Fibroblast of the aortic adventitia (primary cell): ENCODE measurements at regions not wholly inside any gene's neighbourhood (a gene's known extent, or its start where the extent isn't known, plus 50 kb on each side); places are given as distances from the start of the nearest gene placed in this dataset.

Experiments used
- DNase-seq: peaks from one replicate; pipeline ENCODE4 v3.0.0-alpha.2; 2010; ENCODE audit warnings: low read depth
- H3K4me3 ChIP-seq: 2 replicates; pipeline ENCODE4 v1.5.1; 2011; ENCODE audit warnings: low read depth, mild to moderate bottlenecking, control low read depth, low read length, moderate library complexity
- CTCF ChIP-seq: IDR thresholded peaks from 2 replicates; pipeline ENCODE4 v1.5.1; 2011; ENCODE audit warnings: mild to moderate bottlenecking, low read length, control low read depth, inconsistent platforms; ENCODE audit not compliant: insufficient read depth

GRCh38 chr14:89000007-89000942 is 175.8 kb downstream of the TTC8 start:
- peak; percentile 91 for DNase-seq
- TF ChIP-seq CTCF, result no peak
- H3K4me3 ChIP-seq, result no peak overlapping the region

- no peak for DNase-seq
- no peak overlapping the region for H3K4me3 ChIP-seq
- TF ChIP-seq CTCF, result no peak
Measured at GRCh38 chr14:89004166-89004565, 179.7 kb downstream of the TTC8 start.

- TF ChIP-seq CTCF, result no peak
- H3K4me3 ChIP-seq, result no peak overlapping the region
- DNase-seq, result no peak
Measured at GRCh38 chr14:89007906-89008305, 183.5 kb downstream of the TTC8 start.

DNA sequence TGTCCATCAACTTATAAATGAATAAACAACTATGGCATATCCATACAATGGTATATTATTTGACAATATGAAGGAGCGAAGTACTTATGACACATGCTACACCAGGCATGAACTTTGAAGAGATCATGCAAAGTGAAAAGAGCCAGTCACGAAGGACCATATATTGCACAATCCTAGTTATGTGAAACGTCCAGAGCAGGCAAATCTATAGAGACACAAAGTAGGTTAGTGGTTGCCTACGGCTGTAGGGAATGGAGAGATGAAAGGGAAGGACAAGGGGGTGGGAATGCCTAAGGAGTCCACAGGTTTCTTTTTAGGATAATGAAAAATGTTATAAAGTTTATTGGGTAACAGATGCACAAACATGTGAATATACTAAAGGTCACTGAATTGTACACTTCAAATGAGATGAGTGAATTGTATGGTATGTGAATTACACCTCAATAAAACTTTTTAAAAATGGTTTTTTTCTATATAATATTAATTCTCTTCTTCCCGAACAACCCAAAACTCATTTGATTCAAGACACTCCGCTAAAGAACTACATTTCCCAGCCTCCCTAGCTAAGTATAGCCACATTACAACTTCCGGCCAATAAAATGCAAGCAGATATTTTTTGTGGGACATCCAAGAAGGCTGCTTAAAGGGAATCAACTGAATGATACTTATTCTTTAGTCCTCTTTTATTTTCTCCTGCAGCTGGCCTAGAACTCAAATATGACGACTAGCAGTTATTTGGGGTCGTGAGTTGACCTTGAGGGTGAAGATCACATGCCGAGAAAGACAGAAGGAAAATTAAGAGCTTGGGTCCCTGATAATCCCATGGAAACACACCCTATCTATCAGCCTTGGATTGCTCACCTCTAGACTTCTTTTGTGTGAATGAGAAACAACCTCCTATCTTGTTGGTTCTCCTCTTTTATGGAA is 187.2 kb downstream of the TTC8 start:
- no peak for TF ChIP-seq CTCF
- DNase-seq, result no peak
- H3K4me3 ChIP-seq, result no peak overlapping the region

DNA sequence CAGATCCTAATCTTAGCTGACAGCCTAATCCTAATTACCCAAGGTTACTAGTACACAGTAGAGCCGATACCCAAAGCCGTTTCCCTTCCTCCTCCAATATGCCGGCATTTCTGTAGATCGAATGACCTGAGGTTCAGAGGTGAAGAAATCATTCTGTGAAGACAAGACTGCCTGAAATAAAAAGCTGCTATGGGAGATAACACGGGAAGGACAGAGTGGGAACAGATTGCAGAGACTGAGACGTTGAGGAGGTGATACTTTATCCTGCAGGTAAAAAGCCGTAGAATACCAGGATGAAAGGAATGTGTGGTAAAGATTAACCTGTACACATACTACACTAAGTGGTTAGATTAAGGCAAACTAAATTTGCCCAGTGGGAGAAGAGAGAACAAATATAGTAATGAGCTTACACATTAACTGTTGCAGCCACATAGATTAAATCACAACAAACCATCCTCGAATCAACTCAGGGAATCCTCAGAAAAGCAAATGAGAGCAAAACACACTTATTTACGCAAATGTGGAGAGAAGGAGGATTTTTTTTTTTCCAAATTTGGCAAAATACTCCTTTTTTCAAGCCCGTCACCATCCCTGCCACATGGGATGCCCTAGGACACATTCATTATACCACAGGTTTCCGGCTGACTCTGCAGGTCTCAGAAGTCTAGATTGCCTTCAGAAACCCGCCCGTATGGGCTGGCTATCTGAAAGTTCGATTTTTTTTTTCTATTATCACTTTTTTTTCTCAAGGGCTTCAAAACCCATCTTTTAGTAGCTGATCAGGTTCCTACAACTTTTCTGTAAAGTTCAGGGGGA is 188.0 kb downstream of the TTC8 start:
- DNase-seq, result no peak
- TF ChIP-seq CTCF, result no peak
- H3K4me3 ChIP-seq, result no peak overlapping the region

- peak; percentile 27 for DNase-seq
- no peak overlapping the region for H3K4me3 ChIP-seq
- peak; percentile 37 for TF ChIP-seq CTCF
Measured at GRCh38 chr14:89013098-89013504, 188.7 kb downstream of the TTC8 start.
